DMS 273 (cell line): ENCODE measurements at regions not wholly inside any gene's neighbourhood (a gene's known extent, or its start where the extent isn't known, plus 50 kb on each side); places are given as distances from the start of the nearest gene placed in this dataset.

Source experiments
- DNase-seq: peaks from one replicate; lab custom pipeline; 2025; ENCODE audit not compliant: unreplicated experiment; lab: John Stamatoyannopoulos, UW

DNA sequence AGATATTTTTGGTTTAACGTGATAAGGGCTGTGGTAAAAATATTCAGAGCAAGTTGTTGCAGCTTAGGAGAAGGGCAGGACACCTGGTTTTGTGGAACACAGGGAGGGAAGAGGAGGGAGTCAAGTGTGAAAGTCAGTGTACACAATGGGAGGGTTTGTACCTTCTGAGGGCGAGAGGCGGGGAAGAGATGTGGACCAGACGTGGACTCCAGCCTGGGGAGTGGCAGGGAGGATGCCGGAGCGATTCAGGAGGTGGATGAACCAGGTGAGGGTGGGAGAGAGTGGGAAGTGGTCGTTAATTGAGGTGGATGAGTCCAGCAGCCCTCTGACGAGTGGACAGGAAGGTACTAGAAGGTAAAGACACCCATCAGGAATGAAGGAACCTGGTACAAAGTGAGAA lies 52.2 kb upstream of the IRF2BP2 start:
- DNase-seq, result no peak

DNA sequence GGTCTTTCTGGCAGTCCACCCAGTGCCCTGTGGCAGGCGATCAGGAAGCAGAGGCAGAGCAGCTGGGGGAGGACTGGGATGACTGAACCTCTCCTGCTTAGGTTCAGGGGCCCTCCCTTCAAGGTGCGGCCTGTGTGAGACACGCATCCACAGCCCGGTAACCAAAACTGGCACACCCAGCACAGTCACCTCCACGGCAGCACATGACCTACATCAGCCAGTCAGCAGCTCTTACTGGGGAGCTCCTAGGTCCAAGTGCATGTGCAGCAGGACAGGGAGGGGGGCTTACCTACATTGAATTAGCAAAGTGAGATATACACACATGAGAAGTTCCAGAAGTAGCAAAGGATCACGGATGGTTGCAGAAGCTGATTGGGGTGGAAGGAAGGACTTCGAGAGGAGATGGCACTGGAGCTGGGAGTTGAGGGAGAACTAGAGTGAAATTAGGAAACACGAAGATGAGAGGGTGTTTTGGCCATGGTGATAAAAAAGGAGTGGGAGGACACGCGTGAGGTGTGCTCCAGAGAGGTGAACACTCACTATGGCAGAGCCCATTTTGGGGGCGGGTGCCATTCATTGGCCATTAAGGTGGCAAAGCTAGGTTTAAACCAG lies 51.4 kb upstream of the IRF2BP2 start:
- no peak for DNase-seq

DNA sequence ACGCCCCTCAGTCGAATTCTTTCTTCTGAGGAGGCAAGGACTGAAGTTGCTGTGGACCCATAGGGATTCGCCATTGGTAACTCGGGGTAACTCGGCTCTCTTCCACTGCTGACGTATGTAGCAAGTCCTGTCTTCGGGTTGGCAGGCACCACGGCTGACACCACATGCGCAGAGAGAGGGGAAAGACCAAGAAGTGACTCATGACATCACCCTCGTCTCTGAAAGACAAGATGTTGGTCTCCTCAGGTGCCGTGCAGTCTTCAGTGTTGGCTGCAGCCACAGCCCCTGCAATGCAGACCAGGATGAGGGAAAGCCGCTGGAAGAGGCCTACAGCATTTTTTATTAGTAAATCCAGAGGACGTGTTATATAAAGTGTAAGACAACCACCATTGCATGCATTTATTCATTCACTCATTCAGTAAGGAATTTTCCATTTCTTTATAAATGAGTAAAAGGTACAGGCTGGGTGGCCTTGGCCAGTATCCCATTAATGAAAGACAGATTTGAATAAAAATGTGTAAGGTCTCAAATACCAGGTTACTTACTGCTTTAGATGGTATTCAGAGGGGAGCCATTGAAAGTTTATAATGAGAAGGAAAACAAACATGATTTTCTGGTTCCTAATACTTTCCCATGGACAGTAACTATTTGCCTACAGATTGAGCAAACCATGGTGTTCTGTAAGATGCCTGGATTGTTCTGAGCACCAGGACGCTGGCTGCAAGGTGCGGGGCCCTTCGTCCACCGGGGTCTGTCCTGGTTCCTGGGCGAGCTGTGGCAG lies 50.7 kb upstream of the IRF2BP2 start:
- no peak for DNase-seq
